Left forelimb (tissue), 1 donor: ENCODE measurements at regions not wholly inside any gene's neighbourhood (a gene's known extent, or its start where the extent isn't known, plus 50 kb on each side); places are given as distances from the start of the nearest gene placed in this dataset.
A peak's percentile ranks its signal among the peaks of the same experiment; 100 is the strongest.
"Not testable (repeated sequence)": the region's sequence is repeated elsewhere in the genome, so short reads cannot be mapped to it uniquely, and the experiment has no call there.

Experiments
- DNase-seq: peaks from one replicate; pipeline ENCODE4 v3.0.0-alpha.2; 2018; ENCODE audit warnings: low spot score

- DNase-seq = no peak
Observed at GRCh38 chr20:48042628-48043027, 257.3 kb upstream of the SULF2 start.

- DNase-seq = no peak
Observed at GRCh38 chr20:48041078-48041780, 255.9 kb upstream of the SULF2 start.

- DNase-seq = no peak
Observed at GRCh38 chr20:48040491-48040890, 255.2 kb upstream of the SULF2 start.

GRCh38 chr20:48040051-48040450, 254.8 kb upstream of the SULF2 start:
- DNase-seq = no peak

- peak; percentile 41 for DNase-seq
Observed at GRCh38 chr20:48039514-48039913, 254.2 kb upstream of the SULF2 start.

- no peak for DNase-seq
Observed at GRCh38 chr20:48038713-48039112, 253.4 kb upstream of the SULF2 start.

GRCh38 chr20:48037798-48038197, 252.5 kb upstream of the SULF2 start:
- not testable (repeated sequence) for DNase-seq

- DNase-seq = peak; percentile 18
Observed at GRCh38 chr20:48035961-48036731, 250.9 kb upstream of the SULF2 start.

- DNase-seq = no peak
Observed at GRCh38 chr20:48034751-48035150, 249.5 kb upstream of the SULF2 start.

- DNase-seq = not testable (repeated sequence)
Observed at GRCh38 chr20:48033005-48033404, 247.7 kb upstream of the SULF2 start.

GRCh38 chr20:48031122-48031521, 245.8 kb upstream of the SULF2 start:
- no peak for DNase-seq

GRCh38 chr20:48026981-48027592, 241.8 kb upstream of the SULF2 start:
- DNase-seq = no peak

GRCh38 chr20:48025661-48026060, 240.4 kb upstream of the SULF2 start:
- DNase-seq = no peak

- DNase-seq = peak; percentile 71
Observed at GRCh38 chr20:48025051-48025515, 239.8 kb upstream of the SULF2 start.

- no peak for DNase-seq
Observed at GRCh38 chr20:48024539-48024938, 239.3 kb upstream of the SULF2 start.

GRCh38 chr20:48020696-48021095, 235.4 kb upstream of the SULF2 start:
- not testable (repeated sequence) for DNase-seq

GRCh38 chr20:48019940-48020339, 234.7 kb upstream of the SULF2 start:
- DNase-seq = no peak

GRCh38 chr20:48019496-48019895, 234.2 kb upstream of the SULF2 start:
- no peak for DNase-seq

GRCh38 chr20:48018851-48019250, 233.6 kb upstream of the SULF2 start:
- not testable (repeated sequence) for DNase-seq

- DNase-seq = no peak
Observed at GRCh38 chr20:48017992-48018391, 232.7 kb upstream of the SULF2 start.

- no peak for DNase-seq
Observed at GRCh38 chr20:48017509-48017908, 232.2 kb upstream of the SULF2 start.

GRCh38 chr20:48015943-48016723, 230.9 kb upstream of the SULF2 start:
- DNase-seq = no peak
